Adrenal gland (tissue), 9 donors: ENCODE measurements at regions not wholly inside any gene's neighbourhood (a gene's known extent, or its start where the extent isn't known, plus 50 kb on each side); places are given as distances from the start of the nearest gene placed in this dataset.
"Not testable (repeated sequence)": the region's sequence is repeated elsewhere in the genome, so short reads cannot be mapped to it uniquely, and the experiment has no call there.

Experiments used
- DNase-seq, 7 donors: peaks; one replicate each; pipeline ENCODE4 v3.0.0-alpha.2; 2019 to 2020
- H3K27ac ChIP-seq, 5 donors: fragments of 200-600 bp; sonication (generic) in 4 of 5; 1 replicate in 3 of 5; 2 replicates in 2 of 5; pipeline versions ENCODE4 v1.5.1 to v1.8.0; 2016 to 2020; ENCODE audit warnings: mild to moderate bottlenecking in 1 of 5
- H3K27me3 ChIP-seq: fragments of 200-600 bp; 2 replicates; pipeline ENCODE4 v1.8.0; 2021
- H3K36me3 ChIP-seq, 2 donors: fragments of 200-600 bp; replicated peaks in 1 of 2; 1 replicate in 1 of 2; 2 replicates in 1 of 2; pipeline versions ENCODE4 v1.5.1 to v1.8.0; 2018 to 2022
- H3K4me1 ChIP-seq, 2 donors: fragments of 200-600 bp; replicated peaks in 1 of 2; 1 replicate in 1 of 2; 2 replicates in 1 of 2; pipeline versions ENCODE4 v1.5.1 to v1.8.0; 2018 to 2021
- H3K4me3 ChIP-seq, 4 donors: fragments of 200-600 bp; sonication (generic) in 3 of 4; one replicate each; pipeline ENCODE4 v1.5.1; 2016 to 2018
- H3K9me3 ChIP-seq, 3 donors: fragments of 200-600 bp; sonication (generic) in 1 of 3; replicated peaks in 1 of 3; 1 replicate in 2 of 3; 2 replicates in 1 of 3; pipeline versions ENCODE4 v1.5.1 to v1.8.0; 2016 to 2021
- POLR2A ChIP-seq, 2 donors: fragments of 450-650 bp; IDR thresholded peaks; one replicate each; pipeline ENCODE4 v1.6.1; 2017; ENCODE audit warnings: antibody characterized with exemption in 2 of 2, mild to moderate bottlenecking in 2 of 2, moderate library complexity in 1 of 2
- WGBS, 4 donors: extraction: QIAGEN DNeasy Blood & Tissue Kit in 2 of 4; methylation state at CpG; one replicate each; pipeline versions ENCODE4 v1.1.5 to v1.1.7; 2013 to 2017; 5-methylcytosine and 5-hydroxymethylcytosine counted together
- intact Hi-C, 2 donors: fragments of 100-400 bp; cut with DNase I; formaldehyde crosslinking; loops; one replicate each; pipeline versions ENCODE4 v1.14.1 to v1.15.0; 2022 to 2023
- TF ChIP-seq, protein P1 (sequence below), 6 experiments: fragments of 450-650 bp in 4 of 6; fragments of 200-600 bp in 2 of 6; sonication (generic) in 1 of 6; IDR thresholded peaks; 1 replicate in 5 of 6; 2 replicates in 1 of 6; pipeline versions ENCODE4 v1.5.1 to v1.8.0; 2016 to 2021; ENCODE audit warnings: antibody characterized with exemption in 6 of 6, mild to moderate bottlenecking in 2 of 6, moderate library complexity in 1 of 6
- donor health status: healthy with polysubstance abuse.
- donor health status: Bipolar disorder and iron deficiency.
- donor health status: DM: yes; HTN: yes; CAD: no.
- donor health status: DM: no; HTN: no; CAD: no.
- donor health status: DM: no; HTN: no; CAD: no.

GRCh38 chr1:193438771-193439170 is 252.4 kb upstream of the B3GALT2 start:
- Histone ChIP-seq H3K36me3 (no peaks in the 10 kb centered on the region), H3K27ac (no peak overlapping the region), H3K27me3 (no peaks in the 10 kb centered on the region), H3K4me1 (no peaks in the 10 kb centered on the region), H3K9me3 (peaks cover 0 to 7% (median 5%) of the 10 kb centered on the region in 3 donors), H3K4me3 (no peak overlapping the region)
- intact Hi-C loops, result no loop called here
- WGBS, 4 donors, result 85 to 92% (median 87%) methylated on average over 1 of the region's 1 CpG
- DNase-seq, result no peak
- no peak for TF ChIP-seq POLR2A (IDR thresholded peaks at IDR 0.05)
- TF ChIP-seq, protein P1, sequence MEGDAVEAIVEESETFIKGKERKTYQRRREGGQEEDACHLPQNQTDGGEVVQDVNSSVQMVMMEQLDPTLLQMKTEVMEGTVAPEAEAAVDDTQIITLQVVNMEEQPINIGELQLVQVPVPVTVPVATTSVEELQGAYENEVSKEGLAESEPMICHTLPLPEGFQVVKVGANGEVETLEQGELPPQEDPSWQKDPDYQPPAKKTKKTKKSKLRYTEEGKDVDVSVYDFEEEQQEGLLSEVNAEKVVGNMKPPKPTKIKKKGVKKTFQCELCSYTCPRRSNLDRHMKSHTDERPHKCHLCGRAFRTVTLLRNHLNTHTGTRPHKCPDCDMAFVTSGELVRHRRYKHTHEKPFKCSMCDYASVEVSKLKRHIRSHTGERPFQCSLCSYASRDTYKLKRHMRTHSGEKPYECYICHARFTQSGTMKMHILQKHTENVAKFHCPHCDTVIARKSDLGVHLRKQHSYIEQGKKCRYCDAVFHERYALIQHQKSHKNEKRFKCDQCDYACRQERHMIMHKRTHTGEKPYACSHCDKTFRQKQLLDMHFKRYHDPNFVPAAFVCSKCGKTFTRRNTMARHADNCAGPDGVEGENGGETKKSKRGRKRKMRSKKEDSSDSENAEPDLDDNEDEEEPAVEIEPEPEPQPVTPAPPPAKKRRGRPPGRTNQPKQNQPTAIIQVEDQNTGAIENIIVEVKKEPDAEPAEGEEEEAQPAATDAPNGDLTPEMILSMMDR (IDR thresholded peaks at IDR 0.05), result no peak

DNA sequence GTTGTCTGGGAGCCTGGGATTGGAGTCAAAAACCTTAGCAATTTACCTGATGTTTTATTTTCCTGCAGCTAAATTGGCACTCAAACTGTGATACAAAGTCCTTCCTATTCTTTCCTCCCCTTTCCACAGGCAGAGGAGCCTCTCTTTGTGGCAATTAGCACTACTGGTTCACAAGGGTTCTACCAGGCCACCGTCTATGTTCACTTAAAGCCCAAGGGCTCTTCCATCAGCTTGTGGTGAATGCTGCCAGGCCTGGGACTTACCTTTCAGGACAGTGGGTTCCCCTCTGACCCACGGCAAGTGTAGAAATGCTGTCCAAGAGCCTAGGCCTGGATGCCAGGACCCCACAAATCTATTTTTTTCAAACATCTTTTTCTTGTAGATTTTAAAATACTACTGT is 251.9 kb upstream of the B3GALT2 start:
- no peaks in the 10 kb centered on the region for H3K27me3 ChIP-seq
- H3K9me3 ChIP-seq, result peaks cover 0 to 7% (median 7%) of the 10 kb centered on the region in 3 donors
- H3K4me1 ChIP-seq, result no peaks in the 10 kb centered on the region
- WGBS, 4 donors, result 89 to 96% (median 91%) methylated on average over 2 of the region's 2 CpGs
- intact Hi-C loops, result no loop called here
- no peak overlapping the region for H3K4me3 ChIP-seq
- TF ChIP-seq, protein P1 (IDR thresholded peaks at IDR 0.05), result no peak
- TF ChIP-seq POLR2A (IDR thresholded peaks at IDR 0.05), result no peak
- DNase-seq, result no peak
- no peaks in the 10 kb centered on the region for H3K36me3 ChIP-seq
- H3K27ac ChIP-seq, result no peak overlapping the region

DNA sequence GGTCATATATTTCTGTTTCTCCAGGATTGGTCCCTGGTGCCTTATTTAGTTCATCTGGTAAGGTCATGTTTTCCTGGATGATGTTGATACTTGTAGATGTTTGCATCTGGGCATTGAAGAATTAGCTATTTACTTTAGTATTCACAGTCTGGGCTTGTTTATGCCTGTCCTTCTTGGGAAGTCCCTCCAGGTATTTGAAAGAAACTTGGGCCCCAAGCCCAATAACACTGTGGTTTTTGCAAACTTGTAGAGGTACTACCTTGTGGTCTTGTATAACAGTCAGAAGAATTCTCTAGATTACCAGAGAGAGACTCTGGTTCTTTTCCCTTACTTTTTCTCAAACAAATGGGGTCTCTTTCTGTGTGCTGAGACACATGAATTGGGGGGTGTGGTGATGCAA is 251.4 kb upstream of the B3GALT2 start:
- intact Hi-C loops, result no loop called here
- H3K27ac ChIP-seq, result no peak overlapping the region

GRCh38 chr1:193437333-193437732 is 250.9 kb upstream of the B3GALT2 start:
- H3K27ac ChIP-seq, H3K9me3 ChIP-seq, DNase-seq, H3K4me1 ChIP-seq, H3K36me3 ChIP-seq, H3K4me3 ChIP-seq, H3K27me3 ChIP-seq, intact Hi-C loops: not testable (repeated sequence)
- WGBS, 4 donors, result 89 to 98% (median 96%) methylated on average over 6 to 19 of the region's 19 CpGs

More for the DNA sequence above, 251.4 kb upstream of the B3GALT2 start:
- TF ChIP-seq POLR2A (IDR thresholded peaks at IDR 0.05), result no peak
- TF ChIP-seq, protein P1 (IDR thresholded peaks at IDR 0.05), result no peak
- Histone ChIP-seq H3K4me3 (no peak overlapping the region), H3K36me3 (no peaks in the 10 kb centered on the region), H3K27me3 (no peaks in the 10 kb centered on the region), H3K4me1 (no peaks in the 10 kb centered on the region), H3K9me3 (peaks cover 0 to 7% (median 7%) of the 10 kb centered on the region in 3 donors)
- no peak for DNase-seq

GRCh38 chr1:193435781-193436180 is 249.4 kb upstream of the B3GALT2 start:
- no peak for DNase-seq
- intact Hi-C loops, result no loop called here
- Histone ChIP-seq H3K27me3 (no peaks in the 10 kb centered on the region), H3K36me3 (no peaks in the 10 kb centered on the region), H3K4me1 (no peaks in the 10 kb centered on the region), H3K9me3 (peaks cover 0 to 7% (median 7%) of the 10 kb centered on the region in 3 donors), H3K27ac (no peak overlapping the region), H3K4me3 (no peak overlapping the region)
- no peak for TF ChIP-seq POLR2A (IDR thresholded peaks at IDR 0.05)
- TF ChIP-seq, protein P1 (IDR thresholded peaks at IDR 0.05), result no peak
- WGBS, 4 donors, result 77 to 83% (median 80%) methylated on average over 1 of the region's 1 CpG
